ENCODE measurements at regions not wholly inside any gene's neighbourhood (a gene's known extent, or its start where the extent isn't known, plus 50 kb on each side); places are given as distances from the start of the nearest gene placed in this dataset.

DNA sequence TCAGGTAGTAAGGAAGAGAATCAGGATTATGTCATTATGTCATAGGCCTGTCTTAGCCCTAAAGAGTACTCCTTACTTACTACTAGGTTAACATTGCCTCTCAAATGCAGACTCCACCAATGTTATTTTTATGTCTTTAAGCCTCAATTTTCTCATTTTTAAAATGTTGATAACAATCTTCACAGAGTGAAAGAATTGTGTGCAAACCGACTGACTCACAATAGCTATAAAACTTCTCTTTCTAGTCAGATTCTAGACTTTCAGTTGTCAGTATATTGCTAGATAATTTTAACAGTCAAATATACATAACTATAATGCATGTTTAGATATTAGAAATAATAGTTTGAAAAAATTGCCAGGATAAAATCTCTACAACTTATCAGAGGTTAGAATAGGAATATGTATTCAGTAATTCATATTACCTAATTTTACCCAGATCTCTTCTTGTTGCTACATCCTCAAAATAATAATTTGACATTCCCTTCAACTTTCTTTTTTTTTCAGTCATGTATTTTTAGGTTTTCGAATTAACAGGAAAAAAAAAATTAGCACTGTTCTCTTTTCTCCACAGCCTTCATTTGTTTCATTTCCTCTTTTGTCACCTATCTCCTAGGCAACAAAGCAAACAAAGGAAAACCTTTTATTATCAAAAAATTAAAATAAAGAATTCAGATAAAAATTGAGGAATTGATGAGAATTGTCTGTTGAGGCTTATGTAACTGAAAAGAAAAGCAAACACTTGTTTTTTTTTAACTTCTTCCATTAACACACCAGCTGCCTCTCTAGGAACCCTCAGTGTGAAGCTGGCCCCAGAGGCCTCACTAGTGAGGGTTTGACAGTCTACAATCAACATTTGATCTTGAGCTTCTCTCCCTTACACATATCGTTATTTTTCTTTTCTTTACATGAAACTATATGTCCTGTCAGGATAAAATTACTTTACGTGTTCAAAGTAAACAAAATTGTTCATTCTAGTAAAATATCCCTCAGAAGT lies 279.0 kb downstream of the CALCRL start:
- ChIA-PET RAD21 (ENCODE audit: unreplicated experiment) (interaction anchor here (0.7 to 3.4 kb wide), 5 partner anchors 21 to 279 kb away, joined by 3 to 13 read pairs (median 5); partner anchors contain the start of gene CALCRL), SMC1A (ENCODE audit: uncharacterized antibody, unreplicated experiment) (interaction anchor here (0.7 to 5.0 kb wide), 9 partner anchors 14 to 307 kb away, joined by 3 to 25 read pairs (median 4); partner anchors contain the start of gene CALCRL), CTCF (interaction anchor here (0.9 to 2.1 kb wide), 3 partner anchors 60 to 279 kb away, joined by 3 to 7 read pairs (median 5); partner anchors contain the start of gene CALCRL), POLR2A (interaction anchor here (1.2 kb wide), 1 partner anchor 12 kb away, joined by 3 read pairs; no protein-coding TSS in a partner anchor)
- Histone ChIP-seq H3K4me2 (ENCODE audit: control insufficient read depth, insufficient read depth) (peak overlapping the region; percentile 52), H3K9ac (ENCODE audit: control insufficient read depth, insufficient read depth, low read length) (no peak overlapping the region), H3K4me1 (ENCODE audit: control insufficient read depth, insufficient read depth, low read length) (peaks cover 27% of the 10 kb centered on the region), H3K9me3 (replicated peaks; ENCODE audit: control insufficient read depth, insufficient read depth, low read length) (no peaks in the 10 kb centered on the region; the same call in 2 of the 3 replicates), H3K36me3 (ENCODE audit: control insufficient read depth in 2 of 2, insufficient read depth in 2 of 2, low read length in 1 of 2) (no peaks in the 10 kb centered on the region), H3K79me2 (ENCODE audit: control insufficient read depth, insufficient read depth, low read length) (no peaks in the 10 kb centered on the region), H3K4me3 (no peak overlapping the region), H3K27ac (ENCODE audit: control insufficient read depth, insufficient read depth) (peak overlapping the region; percentile 53), H2AFZ (ENCODE audit: control insufficient read depth, low read depth, low read length) (peak overlapping the region; percentile 62), H4K20me1 (ENCODE audit: control insufficient read depth, insufficient read depth) (no peaks in the 10 kb centered on the region), H3K27me3 (replicated peaks in 1 of 2; ENCODE audit: control insufficient read depth in 2 of 2, insufficient read depth in 2 of 2, low read length in 1 of 2) (no peaks in the 10 kb centered on the region)
- DNase-seq (ENCODE audit: low read depth, low spot score) (peak; percentile 7), FAIRE-seq (no peak), ATAC-seq (peak; percentile 86)
- no TSS peak for BruUV-seq (replicated peaks)
- in situ Hi-C loops (cut with MboI) (no loop called here), intact Hi-C loops (cut with micrococcal nuclease; ENCODE audit: unreplicated experiment) (no loop called here)
- 33% methylated on average over 4 of the region's 4 CpGs for WGBS (ENCODE audit: insufficient coverage, insufficient replicate concordance, low lambda C conversion rate, missing lambda C conversion rate)
- TF ChIP-seq SIN3A (IDR thresholded peaks at IDR 0.05; ENCODE audit: low read depth, low read length): no peak
- TF ChIP-seq SUPT20H (IDR thresholded peaks at IDR 0.05; ENCODE audit: borderline replicate concordance, control insufficient read depth, low read depth, low read length): no peak
- peak; percentile 76 for TF ChIP-seq DPF2 (IDR thresholded peaks at IDR 0.05)
- TF ChIP-seq LARP7 (IDR thresholded peaks at IDR 0.05): no peak
- peak; percentile 75; the same call in 1 of the 2 replicates for TF ChIP-seq RFX5 (IDR thresholded peaks at IDR 0.05; ENCODE audit: low read depth, low read length)
- peak; percentile 64 for TF ChIP-seq SKIL (IDR thresholded peaks at IDR 0.05; ENCODE audit: low read depth, poor library complexity, severe bottlenecking)
- no peak for TF ChIP-seq CHD4 (IDR thresholded peaks at IDR 0.05)
- peak; percentile 74 to 88; a peak in 3 of 4 replicates for TF ChIP-seq EP300 (IDR thresholded peaks at IDR 0.05; ENCODE audit: borderline replicate concordance in 1 of 2, control insufficient read depth in 1 of 2, low read depth in 2 of 2, low read length in 2 of 2)
- TF ChIP-seq MTA2 (IDR thresholded peaks at IDR 0.05; ENCODE audit: low read depth): peak; percentile 94
- no peak for TF ChIP-seq ZBTB11 (CRISPR knock-in tag; IDR thresholded peaks at IDR 0.05)
- TF ChIP-seq ATF7 (IDR thresholded peaks at IDR 0.05; ENCODE audit: low read depth): peak; percentile 61
- no peak for TF ChIP-seq TCF12 (IDR thresholded peaks at IDR 0.05; ENCODE audit: low read depth, low read length)
- TF ChIP-seq NBN (IDR thresholded peaks at IDR 0.05): peak; percentile 66
- TF ChIP-seq BMI1 (IDR thresholded peaks at IDR 0.05; ENCODE audit: borderline replicate concordance): peak; percentile 92
- TF ChIP-seq ZNF384 (IDR thresholded peaks at IDR 0.05; ENCODE audit: borderline replicate concordance, low read depth, low read length): peak; percentile 95
- TF ChIP-seq ESRRA (IDR thresholded peaks at IDR 0.05; ENCODE audit: low read length): no peak
- TF ChIP-seq GABPA (IDR thresholded peaks at IDR 0.05; ENCODE audit: low read depth): no peak

Measured in GM12878 (cell line).